Suprapubic skin (tissue), 4 donors: ENCODE measurements at regions not wholly inside any gene's neighbourhood (a gene's known extent, or its start where the extent isn't known, plus 50 kb on each side); places are given as distances from the start of the nearest gene placed in this dataset.

Experiments
- DNase-seq, 2 donors: peaks; one replicate each; pipeline ENCODE4 v3.0.0-alpha.2; 2019; ENCODE audit warnings: low spot score in 2 of 2
- H3K27ac ChIP-seq: fragments of 200-600 bp; sonication (generic); one replicate; pipeline ENCODE4 v1.5.1; 2019
- H3K27me3 ChIP-seq: fragments of 200-600 bp; sonication (generic); one replicate; pipeline ENCODE4 v1.5.1; 2019
- H3K36me3 ChIP-seq: fragments of 200-600 bp; sonication (generic); one replicate; pipeline ENCODE4 v1.5.1; 2019
- H3K4me1 ChIP-seq: fragments of 200-600 bp; sonication (generic); one replicate; pipeline ENCODE4 v1.5.1; 2019
- H3K4me3 ChIP-seq: fragments of 200-600 bp; sonication (generic); one replicate; pipeline ENCODE4 v1.5.1; 2019; ENCODE audit warnings: mild to moderate bottlenecking
- H3K9me3 ChIP-seq: fragments of 200-600 bp; sonication (generic); one replicate; pipeline ENCODE4 v1.5.1; 2019
- EP300 ChIP-seq: sonication (generic); formaldehyde crosslinking; IDR thresholded peaks from one replicate; pipeline ENCODE4 v1.6.1; 2017; ENCODE audit warnings: antibody characterized with exemption
- POLR2A ChIP-seq, 2 donors: fragments of 450-650 bp; IDR thresholded peaks; one replicate each; pipeline ENCODE4 v1.6.1; 2017; ENCODE audit warnings: antibody characterized with exemption in 2 of 2, mild to moderate bottlenecking in 2 of 2, moderate library complexity in 2 of 2
- POLR2AphosphoS5 ChIP-seq, 3 donors: sonication (generic); formaldehyde crosslinking; IDR thresholded peaks; one replicate each; pipeline ENCODE4 v1.6.1; 2017; ENCODE audit warnings: antibody characterized with exemption in 3 of 3
- WGBS: methylation state at CpG from one replicate; pipeline ENCODE4 v1.1.5; 2018; 5-methylcytosine and 5-hydroxymethylcytosine counted together
- TF ChIP-seq, protein P1 (sequence below), 2 donors: fragments of 200-600 bp in 1 of 2; fragments of 450-650 bp in 1 of 2; sonication (generic) in 1 of 2; IDR thresholded peaks; one replicate each; pipeline ENCODE4 v1.5.1; 2016 to 2019; ENCODE audit warnings: antibody characterized with exemption in 2 of 2, mild to moderate bottlenecking in 1 of 2, moderate library complexity in 1 of 2

DNA sequence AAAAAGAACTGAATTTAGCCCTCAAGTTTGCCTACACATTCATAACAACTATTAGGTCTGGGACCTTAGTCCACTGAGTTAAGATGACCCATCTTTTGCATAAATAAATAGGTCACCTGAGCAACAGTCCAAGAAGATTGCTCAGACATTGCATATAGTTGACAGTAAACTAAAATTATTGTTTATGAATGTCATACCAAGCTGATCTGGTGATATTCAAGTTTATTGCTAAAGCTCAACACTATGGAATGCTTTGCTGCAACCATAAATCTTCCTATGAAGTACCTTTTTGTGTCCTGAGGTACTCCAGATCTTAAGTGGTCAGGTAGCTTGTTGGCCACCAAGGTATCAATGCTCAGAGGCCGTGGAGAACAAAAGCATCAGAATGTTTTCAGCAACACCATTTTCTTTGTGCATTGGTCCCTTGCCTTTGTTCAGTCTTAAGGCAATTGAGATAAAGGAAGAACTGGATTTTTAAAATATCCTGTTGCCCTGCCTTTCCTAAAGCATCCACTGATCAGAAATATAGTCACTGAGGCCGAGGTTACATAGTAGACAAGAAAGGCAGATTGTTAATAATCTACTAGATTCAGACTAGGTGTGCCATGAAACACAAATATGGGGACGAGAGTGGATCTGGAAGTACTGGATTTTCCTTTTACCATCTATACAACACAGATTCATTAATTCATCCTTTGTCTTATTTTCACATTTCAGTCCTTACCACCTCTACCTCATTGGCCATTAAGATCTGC lies 321.3 kb downstream of the PTEN start:
- no peaks in the 10 kb centered on the region for H3K9me3 ChIP-seq
- no peak overlapping the region for H3K27ac ChIP-seq
- DNase-seq = no peak
- 93% methylated on average over 3 of the region's 3 CpGs for WGBS
- no peak for TF ChIP-seq POLR2A (IDR thresholded peaks at IDR 0.05)
- TF ChIP-seq EP300 = no peak
- TF ChIP-seq, protein P1, sequence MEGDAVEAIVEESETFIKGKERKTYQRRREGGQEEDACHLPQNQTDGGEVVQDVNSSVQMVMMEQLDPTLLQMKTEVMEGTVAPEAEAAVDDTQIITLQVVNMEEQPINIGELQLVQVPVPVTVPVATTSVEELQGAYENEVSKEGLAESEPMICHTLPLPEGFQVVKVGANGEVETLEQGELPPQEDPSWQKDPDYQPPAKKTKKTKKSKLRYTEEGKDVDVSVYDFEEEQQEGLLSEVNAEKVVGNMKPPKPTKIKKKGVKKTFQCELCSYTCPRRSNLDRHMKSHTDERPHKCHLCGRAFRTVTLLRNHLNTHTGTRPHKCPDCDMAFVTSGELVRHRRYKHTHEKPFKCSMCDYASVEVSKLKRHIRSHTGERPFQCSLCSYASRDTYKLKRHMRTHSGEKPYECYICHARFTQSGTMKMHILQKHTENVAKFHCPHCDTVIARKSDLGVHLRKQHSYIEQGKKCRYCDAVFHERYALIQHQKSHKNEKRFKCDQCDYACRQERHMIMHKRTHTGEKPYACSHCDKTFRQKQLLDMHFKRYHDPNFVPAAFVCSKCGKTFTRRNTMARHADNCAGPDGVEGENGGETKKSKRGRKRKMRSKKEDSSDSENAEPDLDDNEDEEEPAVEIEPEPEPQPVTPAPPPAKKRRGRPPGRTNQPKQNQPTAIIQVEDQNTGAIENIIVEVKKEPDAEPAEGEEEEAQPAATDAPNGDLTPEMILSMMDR (IDR thresholded peaks at IDR 0.05) = no peak
- no peak for TF ChIP-seq POLR2AphosphoS5 (IDR thresholded peaks at IDR 0.05)
- no peaks in the 10 kb centered on the region for H3K4me1 ChIP-seq
- H3K27me3 ChIP-seq = no peaks in the 10 kb centered on the region
- H3K36me3 ChIP-seq = no peaks in the 10 kb centered on the region
- no peak overlapping the region for H3K4me3 ChIP-seq

DNA sequence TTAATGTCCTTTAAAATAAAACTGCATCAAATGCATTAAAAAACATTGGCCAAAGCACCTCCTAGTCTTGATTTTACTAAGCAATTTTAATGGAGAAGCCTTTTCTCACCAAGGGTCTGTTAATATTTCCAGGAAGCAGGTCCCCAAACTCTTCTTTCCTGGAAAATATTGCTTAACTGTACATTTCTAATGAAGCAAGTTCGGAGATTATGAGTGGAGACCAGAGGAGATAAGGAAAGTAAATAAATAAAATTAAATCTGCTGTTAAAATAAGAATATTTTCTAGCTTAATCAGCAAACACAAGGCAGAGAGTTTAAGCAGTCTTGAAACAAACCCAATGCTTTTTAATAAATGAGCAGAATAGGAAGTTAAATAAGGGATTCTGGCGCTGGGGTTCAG lies 322.4 kb downstream of the PTEN start:
- no peaks in the 10 kb centered on the region for H3K27me3 ChIP-seq
- H3K36me3 ChIP-seq = no peaks in the 10 kb centered on the region
- no peaks in the 10 kb centered on the region for H3K4me1 ChIP-seq
- no peak overlapping the region for H3K4me3 ChIP-seq
- no peak for DNase-seq
- no peaks in the 10 kb centered on the region for H3K9me3 ChIP-seq
- WGBS = 91% methylated on average over 2 of the region's 2 CpGs
- H3K27ac ChIP-seq = no peak overlapping the region
- TF ChIP-seq POLR2A (IDR thresholded peaks at IDR 0.05) (no peak), EP300 (no peak), POLR2AphosphoS5 (IDR thresholded peaks at IDR 0.05) (no peak)
- TF ChIP-seq, protein P1 (IDR thresholded peaks at IDR 0.05) = no peak

DNA sequence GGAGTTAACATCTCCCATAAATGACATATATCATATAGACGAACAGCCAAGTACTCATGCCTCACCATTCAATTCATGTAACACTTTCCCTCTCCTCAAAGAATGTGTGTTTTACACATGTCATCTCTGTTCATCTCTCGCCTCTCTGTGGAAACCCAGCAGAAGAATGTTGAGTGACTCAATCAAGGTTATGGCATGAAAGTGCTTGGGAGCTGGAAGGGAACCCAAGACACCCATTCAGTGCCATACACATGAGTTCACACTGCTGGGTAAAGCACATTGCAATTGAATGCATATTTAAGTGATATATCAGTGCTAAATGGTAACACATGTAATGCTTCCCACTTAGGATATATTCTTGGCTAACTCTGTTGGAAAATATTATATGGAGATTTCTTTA lies 322.9 kb downstream of the PTEN start:
- WGBS = 74% methylated on average over 2 of the region's 2 CpGs
- no peaks in the 10 kb centered on the region for H3K36me3 ChIP-seq
- TF ChIP-seq POLR2A (IDR thresholded peaks at IDR 0.05) (no peak), POLR2AphosphoS5 (IDR thresholded peaks at IDR 0.05) (no peak), EP300 (no peak)
- TF ChIP-seq, protein P1 (IDR thresholded peaks at IDR 0.05) = no peak
- no peaks in the 10 kb centered on the region for H3K27me3 ChIP-seq
- no peaks in the 10 kb centered on the region for H3K4me1 ChIP-seq
- DNase-seq = no peak
- no peak overlapping the region for H3K27ac ChIP-seq
- H3K9me3 ChIP-seq = no peaks in the 10 kb centered on the region
- no peak overlapping the region for H3K4me3 ChIP-seq

DNA sequence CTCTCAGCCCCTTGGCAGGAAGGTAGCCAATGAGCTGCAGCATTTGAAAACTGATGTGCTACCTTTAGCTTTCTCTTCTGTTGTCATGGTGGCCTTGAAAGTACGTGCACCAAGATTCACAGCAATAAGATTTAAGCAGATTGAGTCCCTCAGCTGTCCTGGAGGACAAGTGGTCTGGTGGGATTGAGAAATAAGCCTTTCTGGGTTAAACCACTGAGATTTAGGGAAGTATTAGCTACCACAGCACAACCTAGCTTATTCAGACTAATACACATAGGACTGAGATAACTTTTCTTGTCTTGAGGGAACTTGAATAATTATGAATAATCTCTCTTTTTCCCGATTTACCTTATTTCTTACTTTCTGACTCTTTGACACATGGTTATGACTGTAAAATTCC lies 324.0 kb downstream of the PTEN start:
- DNase-seq = no peak
- Histone ChIP-seq H3K27me3 (no peaks in the 10 kb centered on the region), H3K4me3 (no peak overlapping the region), H3K4me1 (no peaks in the 10 kb centered on the region), H3K27ac (no peak overlapping the region), H3K9me3 (no peaks in the 10 kb centered on the region), H3K36me3 (no peaks in the 10 kb centered on the region)
- 86% methylated on average over 2 of the region's 2 CpGs for WGBS
- TF ChIP-seq POLR2AphosphoS5 (IDR thresholded peaks at IDR 0.05) = no peak
- TF ChIP-seq, protein P1 (IDR thresholded peaks at IDR 0.05) = no peak

DNA sequence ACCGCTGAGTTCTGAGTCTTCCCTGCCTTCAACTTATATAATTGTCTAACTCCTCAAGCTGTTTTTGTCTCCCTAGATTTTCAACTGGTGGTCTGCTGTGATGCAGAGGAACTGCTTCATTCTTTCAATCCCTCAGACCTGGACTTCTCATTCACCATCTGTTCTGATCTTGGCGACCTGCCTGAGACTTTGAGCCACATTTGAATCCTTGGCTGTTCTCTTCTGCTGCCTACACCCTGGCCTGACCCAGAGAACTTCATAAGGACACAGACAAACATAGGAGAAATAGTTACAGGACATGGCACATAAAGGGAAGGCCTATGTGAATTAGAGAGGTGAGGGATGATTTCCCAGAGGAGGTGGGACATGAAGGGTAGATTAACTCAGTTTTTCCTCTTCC lies 326.7 kb downstream of the PTEN start:
- no peak overlapping the region for H3K4me3 ChIP-seq
- no peaks in the 10 kb centered on the region for H3K9me3 ChIP-seq
- H3K27ac ChIP-seq = no peak overlapping the region
- no peaks in the 10 kb centered on the region for H3K36me3 ChIP-seq
- H3K4me1 ChIP-seq = peaks cover 7% of the 10 kb centered on the region
- DNase-seq = no peak
- WGBS = 86% methylated on average over 2 of the region's 2 CpGs
- TF ChIP-seq, protein P1 (IDR thresholded peaks at IDR 0.05) = no peak
- no peak for TF ChIP-seq POLR2AphosphoS5 (IDR thresholded peaks at IDR 0.05)
- no peak for TF ChIP-seq POLR2A (IDR thresholded peaks at IDR 0.05)
- TF ChIP-seq EP300 = no peak
- H3K27me3 ChIP-seq = no peaks in the 10 kb centered on the region
